B cell (primary cell): ENCODE measurements at regions not wholly inside any gene's neighbourhood (a gene's known extent, or its start where the extent isn't known, plus 50 kb on each side); places are given as distances from the start of the nearest gene placed in this dataset.

Source experiments
- CTCF ChIP-seq: fragments of 200-600 bp; IDR thresholded peaks from one replicate; pipeline ENCODE4 v1.8.0; 2022; ENCODE audit warnings: antibody characterized with exemption, mild to moderate bottlenecking
- EZH2 ChIP-seq: IDR thresholded peaks from 2 replicates; pipeline ENCODE4 v1.6.1; 2012; ENCODE audit warnings: borderline replicate concordance, low read depth, mild to moderate bottlenecking, moderate library complexity, low read length; ENCODE audit not compliant: insufficient read depth, poor library complexity, severe bottlenecking

GRCh38 chr16:85167589-85168537 lies 55.6 kb upstream of the CIBAR2 start:
- TF ChIP-seq EZH2 (no peak), CTCF (no peak)
